Liver (tissue), 8 donors: ENCODE measurements at regions not wholly inside any gene's neighbourhood (a gene's known extent, or its start where the extent isn't known, plus 50 kb on each side); places are given as distances from the start of the nearest gene placed in this dataset.

Source experiments
- DNase-seq: peaks from one replicate; pipeline ENCODE4 v3.0.0-alpha.2; 2017; ENCODE audit warnings: low spot score
- H3K27ac ChIP-seq, 2 donors: one replicate each; pipeline ENCODE4 v1.7.0; 2013; ENCODE audit warnings: inconsistent platforms in 2 of 2, low read length in 2 of 2, control low read depth in 1 of 2, low read depth in 1 of 2, mild to moderate bottlenecking in 1 of 2
- H3K27me3 ChIP-seq, 4 donors: one replicate each; pipeline versions ENCODE4 v1.6.1 to v1.7.0; 2013; ENCODE audit warnings: low read length in 3 of 4, inconsistent platforms in 1 of 4, mild to moderate bottlenecking in 1 of 4, moderate library complexity in 1 of 4; ENCODE audit not compliant: control insufficient read depth in 4 of 4, insufficient read depth in 4 of 4
- H3K36me3 ChIP-seq, 4 donors: one replicate each; pipeline versions ENCODE4 v1.6.1 to v1.7.0; 2013; ENCODE audit warnings: low read length in 3 of 4, mild to moderate bottlenecking in 3 of 4, low read depth in 1 of 4, moderate library complexity in 1 of 4; ENCODE audit not compliant: control insufficient read depth in 4 of 4, insufficient read depth in 3 of 4
- H3K4me1 ChIP-seq, 4 donors: one replicate each; pipeline versions ENCODE4 v1.6.1 to v1.7.0; 2013; ENCODE audit warnings: low read length in 3 of 4, mild to moderate bottlenecking in 3 of 4, moderate library complexity in 1 of 4; ENCODE audit not compliant: control insufficient read depth in 4 of 4, insufficient read depth in 4 of 4
- H3K4me3 ChIP-seq, 3 donors: one replicate each; pipeline versions ENCODE4 v1.6.1 to v1.7.0; 2013; ENCODE audit warnings: low read length in 3 of 3, control low read depth in 1 of 3, low read depth in 1 of 3, mild to moderate bottlenecking in 1 of 3
- H3K9ac ChIP-seq, 2 donors: one replicate each; pipeline ENCODE4 v1.7.0; 2013; ENCODE audit warnings: low read length in 2 of 2, mild to moderate bottlenecking in 2 of 2, moderate library complexity in 2 of 2, control low read depth in 1 of 2, low read depth in 1 of 2
- H3K9me3 ChIP-seq, 4 donors: one replicate each; pipeline versions ENCODE4 v1.6.1 to v1.7.0; 2013; ENCODE audit warnings: low read length in 3 of 4; ENCODE audit not compliant: control insufficient read depth in 4 of 4
- FOXA1 ChIP-seq: IDR thresholded peaks from 2 replicates; pipeline ENCODE4 v1.6.1; 2016; ENCODE audit warnings: antibody characterized with exemption
- FOXA2 ChIP-seq: IDR thresholded peaks from 2 replicates; pipeline ENCODE4 v1.6.1; 2016; ENCODE audit warnings: antibody characterized with exemption
- HNF4G ChIP-seq: IDR thresholded peaks from 2 replicates; pipeline ENCODE4 v1.6.1; 2016; ENCODE audit warnings: antibody characterized with exemption
- JUND ChIP-seq, 2 donors: IDR thresholded peaks; 2 replicates each; pipeline ENCODE4 v1.6.1; 2016; ENCODE audit warnings: antibody characterized with exemption in 2 of 2
- NR2F2 ChIP-seq: IDR thresholded peaks from 2 replicates; pipeline ENCODE4 v1.6.1; 2016; ENCODE audit warnings: antibody characterized with exemption
- RAD21 ChIP-seq, 2 donors: IDR thresholded peaks; 2 replicates each; pipeline ENCODE4 v1.6.1; 2016; ENCODE audit warnings: antibody characterized with exemption in 2 of 2, mild to moderate bottlenecking in 2 of 2
- RXRA ChIP-seq, 2 donors: IDR thresholded peaks; 2 replicates each; pipeline ENCODE4 v1.6.1; 2017 to 2018; ENCODE audit warnings: antibody characterized with exemption in 2 of 2, mild to moderate bottlenecking in 1 of 2
- SP1 ChIP-seq: IDR thresholded peaks from 2 replicates; pipeline ENCODE4 v1.6.1; 2018; ENCODE audit warnings: antibody characterized with exemption, mild to moderate bottlenecking
- TAF1 ChIP-seq: conservative IDR thresholded peaks from 2 replicates; pipeline ENCODE4 v1.6.1; 2016; ENCODE audit warnings: antibody characterized with exemption, mild to moderate bottlenecking
- YY1 ChIP-seq: IDR thresholded peaks from 2 replicates; pipeline ENCODE4 v1.6.1; 2016; ENCODE audit warnings: antibody characterized with exemption, mild to moderate bottlenecking
- WGBS: extraction: QIAGEN DNeasy Blood & Tissue Kit; methylation state at CpG from one replicate; pipeline ENCODE4 v1.1.7; 2013; 5-methylcytosine and 5-hydroxymethylcytosine counted together
- TF ChIP-seq, protein P1 (sequence below): fragments of 150-350 bp; IDR thresholded peaks from 2 replicates; pipeline ENCODE4 v1.5.1; 2017; ENCODE audit warnings: improper control_type of control experiment, low read depth, low read length; ENCODE audit not compliant: missing input control
- TF ChIP-seq, protein P2 (sequence below): IDR thresholded peaks from 2 replicates; pipeline ENCODE4 v1.6.1; 2016; ENCODE audit warnings: antibody characterized with exemption, mild to moderate bottlenecking
- TF ChIP-seq, protein P3 (sequence below): IDR thresholded peaks from 2 replicates; pipeline ENCODE4 v1.6.1; 2016; ENCODE audit warnings: antibody characterized with exemption
- TF ChIP-seq, protein P4 (sequence below): IDR thresholded peaks from 2 replicates; pipeline ENCODE4 v1.6.1; 2016; ENCODE audit warnings: antibody characterized with exemption
- donor health status: healthy.
- donor health status: healthy.
- donor health status: healthy.
- donor health status: healthy.
- donor health status: healthy.

DNA sequence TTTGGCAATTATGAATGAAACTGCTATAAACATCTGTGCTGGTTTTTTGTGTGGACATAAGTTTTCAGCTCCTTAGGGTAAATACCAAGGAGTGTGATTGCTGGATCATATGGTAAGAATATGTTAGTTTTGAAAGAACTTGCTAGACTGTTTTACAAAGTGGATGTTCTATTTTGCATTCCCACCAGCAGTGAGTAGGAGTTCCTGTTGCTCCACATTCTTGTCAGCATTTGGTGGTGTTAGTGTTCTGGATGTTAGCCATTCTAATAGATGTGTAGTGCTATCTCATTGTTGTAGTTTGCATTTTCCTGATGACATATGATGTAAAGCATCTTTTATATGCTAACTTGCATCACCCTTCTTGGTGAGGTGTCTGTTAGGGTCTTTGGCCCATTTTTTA is 304.6 kb downstream of the NUP35 start:
- Histone ChIP-seq H3K9ac (no peak overlapping the region), H3K27ac (no peak overlapping the region), H3K9me3 (peaks cover 0 to 14% (median 1%) of the 10 kb centered on the region in 4 donors), H3K4me3 (no peak overlapping the region), H3K27me3 (no peaks in the 10 kb centered on the region), H3K36me3 (no peaks in the 10 kb centered on the region), H3K4me1 (no peaks in the 10 kb centered on the region)
- no peak for DNase-seq
- TF ChIP-seq, protein P1, sequence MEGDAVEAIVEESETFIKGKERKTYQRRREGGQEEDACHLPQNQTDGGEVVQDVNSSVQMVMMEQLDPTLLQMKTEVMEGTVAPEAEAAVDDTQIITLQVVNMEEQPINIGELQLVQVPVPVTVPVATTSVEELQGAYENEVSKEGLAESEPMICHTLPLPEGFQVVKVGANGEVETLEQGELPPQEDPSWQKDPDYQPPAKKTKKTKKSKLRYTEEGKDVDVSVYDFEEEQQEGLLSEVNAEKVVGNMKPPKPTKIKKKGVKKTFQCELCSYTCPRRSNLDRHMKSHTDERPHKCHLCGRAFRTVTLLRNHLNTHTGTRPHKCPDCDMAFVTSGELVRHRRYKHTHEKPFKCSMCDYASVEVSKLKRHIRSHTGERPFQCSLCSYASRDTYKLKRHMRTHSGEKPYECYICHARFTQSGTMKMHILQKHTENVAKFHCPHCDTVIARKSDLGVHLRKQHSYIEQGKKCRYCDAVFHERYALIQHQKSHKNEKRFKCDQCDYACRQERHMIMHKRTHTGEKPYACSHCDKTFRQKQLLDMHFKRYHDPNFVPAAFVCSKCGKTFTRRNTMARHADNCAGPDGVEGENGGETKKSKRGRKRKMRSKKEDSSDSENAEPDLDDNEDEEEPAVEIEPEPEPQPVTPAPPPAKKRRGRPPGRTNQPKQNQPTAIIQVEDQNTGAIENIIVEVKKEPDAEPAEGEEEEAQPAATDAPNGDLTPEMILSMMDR: no peak
- TF ChIP-seq SP1 (no peak), RAD21 (IDR thresholded peaks at IDR 0.05) (no peak), YY1 (no peak), TAF1 (no peak), FOXA1 (no peak), NR2F2 (no peak), HNF4G (no peak), FOXA2 (no peak), JUND (IDR thresholded peaks at IDR 0.05) (no peak), RXRA (IDR thresholded peaks at IDR 0.05) (no peak)
- TF ChIP-seq, protein P2, sequence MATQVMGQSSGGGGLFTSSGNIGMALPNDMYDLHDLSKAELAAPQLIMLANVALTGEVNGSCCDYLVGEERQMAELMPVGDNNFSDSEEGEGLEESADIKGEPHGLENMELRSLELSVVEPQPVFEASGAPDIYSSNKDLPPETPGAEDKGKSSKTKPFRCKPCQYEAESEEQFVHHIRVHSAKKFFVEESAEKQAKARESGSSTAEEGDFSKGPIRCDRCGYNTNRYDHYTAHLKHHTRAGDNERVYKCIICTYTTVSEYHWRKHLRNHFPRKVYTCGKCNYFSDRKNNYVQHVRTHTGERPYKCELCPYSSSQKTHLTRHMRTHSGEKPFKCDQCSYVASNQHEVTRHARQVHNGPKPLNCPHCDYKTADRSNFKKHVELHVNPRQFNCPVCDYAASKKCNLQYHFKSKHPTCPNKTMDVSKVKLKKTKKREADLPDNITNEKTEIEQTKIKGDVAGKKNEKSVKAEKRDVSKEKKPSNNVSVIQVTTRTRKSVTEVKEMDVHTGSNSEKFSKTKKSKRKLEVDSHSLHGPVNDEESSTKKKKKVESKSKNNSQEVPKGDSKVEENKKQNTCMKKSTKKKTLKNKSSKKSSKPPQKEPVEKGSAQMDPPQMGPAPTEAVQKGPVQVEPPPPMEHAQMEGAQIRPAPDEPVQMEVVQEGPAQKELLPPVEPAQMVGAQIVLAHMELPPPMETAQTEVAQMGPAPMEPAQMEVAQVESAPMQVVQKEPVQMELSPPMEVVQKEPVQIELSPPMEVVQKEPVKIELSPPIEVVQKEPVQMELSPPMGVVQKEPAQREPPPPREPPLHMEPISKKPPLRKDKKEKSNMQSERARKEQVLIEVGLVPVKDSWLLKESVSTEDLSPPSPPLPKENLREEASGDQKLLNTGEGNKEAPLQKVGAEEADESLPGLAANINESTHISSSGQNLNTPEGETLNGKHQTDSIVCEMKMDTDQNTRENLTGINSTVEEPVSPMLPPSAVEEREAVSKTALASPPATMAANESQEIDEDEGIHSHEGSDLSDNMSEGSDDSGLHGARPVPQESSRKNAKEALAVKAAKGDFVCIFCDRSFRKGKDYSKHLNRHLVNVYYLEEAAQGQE: no peak
- TF ChIP-seq, protein P3, sequence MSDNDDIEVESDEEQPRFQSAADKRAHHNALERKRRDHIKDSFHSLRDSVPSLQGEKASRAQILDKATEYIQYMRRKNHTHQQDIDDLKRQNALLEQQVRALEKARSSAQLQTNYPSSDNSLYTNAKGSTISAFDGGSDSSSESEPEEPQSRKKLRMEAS: no peak
- TF ChIP-seq, protein P4, sequence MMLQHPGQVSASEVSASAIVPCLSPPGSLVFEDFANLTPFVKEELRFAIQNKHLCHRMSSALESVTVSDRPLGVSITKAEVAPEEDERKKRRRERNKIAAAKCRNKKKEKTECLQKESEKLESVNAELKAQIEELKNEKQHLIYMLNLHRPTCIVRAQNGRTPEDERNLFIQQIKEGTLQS: no peak

DNA sequence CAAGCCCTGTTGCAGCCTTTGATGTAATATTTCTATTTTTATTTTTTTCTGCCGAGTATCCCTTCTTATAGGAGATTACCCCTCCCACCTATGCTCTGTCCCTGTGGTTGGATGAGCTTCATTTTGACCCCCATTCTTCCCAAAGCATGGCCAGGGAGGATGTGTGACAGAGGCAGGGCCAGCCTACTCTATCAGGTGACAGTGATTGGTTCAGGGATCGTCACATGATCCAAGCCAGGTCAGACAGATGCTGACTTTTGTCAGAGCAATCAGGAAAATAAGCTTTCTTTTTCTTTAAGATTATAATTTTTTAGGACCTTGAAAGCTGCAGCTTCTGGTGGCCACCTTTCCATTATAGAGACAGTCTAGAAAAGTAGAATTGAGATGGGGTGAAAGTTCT is 314.3 kb downstream of the NUP35 start:
- 83% methylated on average over 2 of the region's 2 CpGs for WGBS
- H3K9ac ChIP-seq: no peak overlapping the region
- H3K4me3 ChIP-seq: no peak overlapping the region
- H3K4me1 ChIP-seq: no peaks in the 10 kb centered on the region
- H3K27ac ChIP-seq: no peak overlapping the region
- H3K9me3 ChIP-seq: no peaks in the 10 kb centered on the region
- no peak for DNase-seq
- no peak for TF ChIP-seq JUND (IDR thresholded peaks at IDR 0.05)
- TF ChIP-seq, protein P4: no peak
- TF ChIP-seq RXRA (IDR thresholded peaks at IDR 0.05): no peak
- TF ChIP-seq NR2F2: no peak
- TF ChIP-seq, protein P2: no peak
- TF ChIP-seq, protein P3: no peak
- no peak for TF ChIP-seq TAF1
- no peaks in the 10 kb centered on the region for H3K36me3 ChIP-seq
- H3K27me3 ChIP-seq: no peaks in the 10 kb centered on the region
